Thyroid gland (tissue), 4 donors: ENCODE measurements at regions not wholly inside any gene's neighbourhood (a gene's known extent, or its start where the extent isn't known, plus 50 kb on each side); places are given as distances from the start of the nearest gene placed in this dataset.

ENCODE experiments used
- DNase-seq, 2 donors: peaks; one replicate each; pipeline ENCODE4 v3.0.0-alpha.2; 2019
- H3K27ac ChIP-seq, 3 donors: fragments of 200-600 bp; sonication (generic); 1 replicate in 2 of 3; 2 replicates in 1 of 3; pipeline ENCODE4 v1.5.1; 2016 to 2019; ENCODE audit warnings: mild to moderate bottlenecking in 1 of 3, moderate library complexity in 1 of 3
- H3K27me3 ChIP-seq: fragments of 200-600 bp; sonication (generic); one replicate; pipeline ENCODE4 v1.5.1; 2019
- H3K36me3 ChIP-seq, 2 donors: fragments of 200-600 bp; sonication (generic); one replicate each; pipeline ENCODE4 v1.5.1; 2016 to 2019
- H3K4me1 ChIP-seq, 2 donors: fragments of 200-600 bp; sonication (generic); one replicate each; pipeline ENCODE4 v1.5.1; 2017 to 2019
- H3K4me3 ChIP-seq, 3 donors: fragments of 200-600 bp; sonication (generic); replicated peaks in 1 of 3; 1 replicate in 2 of 3; 2 replicates in 1 of 3; pipeline ENCODE4 v1.5.1; 2016; ENCODE audit warnings: mild to moderate bottlenecking in 1 of 3
- H3K9me3 ChIP-seq: fragments of 200-600 bp; sonication (generic); one replicate; pipeline ENCODE4 v1.5.1; 2017
- POLR2A ChIP-seq, 2 donors: fragments of 450-650 bp; IDR thresholded peaks; one replicate each; pipeline ENCODE4 v1.6.1; 2017; ENCODE audit warnings: antibody characterized with exemption in 2 of 2, mild to moderate bottlenecking in 2 of 2, moderate library complexity in 1 of 2
- WGBS, 2 donors: methylation state at CpG; one replicate each; pipeline ENCODE4 v1.1.5; 2017; 5-methylcytosine and 5-hydroxymethylcytosine counted together
- intact Hi-C: fragments of 100-400 bp; cut with DNase I; formaldehyde crosslinking; loops from one replicate; pipeline ENCODE4 v1.15.1; 2023
- TF ChIP-seq, protein P1 (sequence below), 6 experiments: fragments of 200-600 bp in 3 of 6; fragments of 450-650 bp in 3 of 6; sonication (generic) in 3 of 6; IDR thresholded peaks; one replicate each; pipeline ENCODE4 v1.5.1; 2016 to 2019; ENCODE audit warnings: antibody characterized with exemption in 6 of 6, mild to moderate bottlenecking in 2 of 6, inconsistent platforms in 1 of 6, moderate library complexity in 1 of 6

DNA sequence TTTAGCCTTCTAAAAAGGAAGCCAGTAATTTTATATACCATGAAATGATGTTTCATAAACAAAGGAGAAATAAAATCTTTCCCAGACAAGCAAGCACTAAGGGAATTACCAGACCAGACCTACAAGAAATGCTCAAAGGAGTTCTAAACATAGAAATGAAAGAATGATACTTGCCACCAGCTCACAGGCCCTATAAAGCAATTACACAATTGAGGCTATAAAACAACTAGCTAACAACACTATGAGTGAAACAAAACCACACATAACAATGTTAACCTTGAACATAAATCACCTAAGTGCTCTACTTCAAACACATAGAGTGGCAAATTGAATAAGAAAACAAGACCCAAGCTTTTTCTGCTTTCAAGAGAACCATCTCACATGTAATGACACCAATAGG, 123.8 kb downstream of the BARHL2 start:
- intact Hi-C loops, result no loop called here
- Histone ChIP-seq H3K4me1 (no peaks in the 10 kb centered on the region), H3K36me3 (no peaks in the 10 kb centered on the region), H3K27ac (no peak overlapping the region), H3K9me3 (no peaks in the 10 kb centered on the region), H3K27me3 (no peaks in the 10 kb centered on the region), H3K4me3 (no peak overlapping the region)
- TF ChIP-seq POLR2A (IDR thresholded peaks at IDR 0.05), result no peak
- TF ChIP-seq, protein P1, sequence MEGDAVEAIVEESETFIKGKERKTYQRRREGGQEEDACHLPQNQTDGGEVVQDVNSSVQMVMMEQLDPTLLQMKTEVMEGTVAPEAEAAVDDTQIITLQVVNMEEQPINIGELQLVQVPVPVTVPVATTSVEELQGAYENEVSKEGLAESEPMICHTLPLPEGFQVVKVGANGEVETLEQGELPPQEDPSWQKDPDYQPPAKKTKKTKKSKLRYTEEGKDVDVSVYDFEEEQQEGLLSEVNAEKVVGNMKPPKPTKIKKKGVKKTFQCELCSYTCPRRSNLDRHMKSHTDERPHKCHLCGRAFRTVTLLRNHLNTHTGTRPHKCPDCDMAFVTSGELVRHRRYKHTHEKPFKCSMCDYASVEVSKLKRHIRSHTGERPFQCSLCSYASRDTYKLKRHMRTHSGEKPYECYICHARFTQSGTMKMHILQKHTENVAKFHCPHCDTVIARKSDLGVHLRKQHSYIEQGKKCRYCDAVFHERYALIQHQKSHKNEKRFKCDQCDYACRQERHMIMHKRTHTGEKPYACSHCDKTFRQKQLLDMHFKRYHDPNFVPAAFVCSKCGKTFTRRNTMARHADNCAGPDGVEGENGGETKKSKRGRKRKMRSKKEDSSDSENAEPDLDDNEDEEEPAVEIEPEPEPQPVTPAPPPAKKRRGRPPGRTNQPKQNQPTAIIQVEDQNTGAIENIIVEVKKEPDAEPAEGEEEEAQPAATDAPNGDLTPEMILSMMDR (IDR thresholded peaks at IDR 0.05), result no peak
- no peak for DNase-seq

DNA sequence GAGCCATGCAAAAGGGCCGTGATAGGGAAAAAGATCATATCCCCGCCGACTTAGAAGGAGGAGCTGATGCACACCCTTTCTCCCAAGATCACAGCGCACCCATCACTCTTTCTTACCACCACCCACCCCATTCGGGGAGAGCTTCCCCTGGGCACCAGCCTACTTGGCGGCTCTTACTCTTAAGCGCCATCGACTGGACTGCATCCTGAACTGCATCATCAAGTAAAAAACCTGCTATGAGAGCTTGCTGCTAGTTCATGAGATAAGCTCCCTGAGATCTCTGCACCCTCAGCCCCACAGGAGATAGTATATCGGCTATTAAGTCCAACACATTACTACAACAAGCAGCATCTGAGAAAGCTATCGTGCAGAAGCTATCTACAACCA, 125.1 kb downstream of the BARHL2 start:
- intact Hi-C loops, result no loop called here
- Histone ChIP-seq H3K36me3 (no peaks in the 10 kb centered on the region), H3K9me3 (no peaks in the 10 kb centered on the region), H3K4me3 (no peak overlapping the region), H3K27ac (no peak overlapping the region), H3K4me1 (no peaks in the 10 kb centered on the region), H3K27me3 (no peaks in the 10 kb centered on the region)
- 62 to 68% methylated on average over 10 of the region's 10 CpGs for WGBS, 2 donors
- DNase-seq, result no peak
- TF ChIP-seq POLR2A (IDR thresholded peaks at IDR 0.05), result no peak
- TF ChIP-seq, protein P1 (IDR thresholded peaks at IDR 0.05), result no peak

DNA sequence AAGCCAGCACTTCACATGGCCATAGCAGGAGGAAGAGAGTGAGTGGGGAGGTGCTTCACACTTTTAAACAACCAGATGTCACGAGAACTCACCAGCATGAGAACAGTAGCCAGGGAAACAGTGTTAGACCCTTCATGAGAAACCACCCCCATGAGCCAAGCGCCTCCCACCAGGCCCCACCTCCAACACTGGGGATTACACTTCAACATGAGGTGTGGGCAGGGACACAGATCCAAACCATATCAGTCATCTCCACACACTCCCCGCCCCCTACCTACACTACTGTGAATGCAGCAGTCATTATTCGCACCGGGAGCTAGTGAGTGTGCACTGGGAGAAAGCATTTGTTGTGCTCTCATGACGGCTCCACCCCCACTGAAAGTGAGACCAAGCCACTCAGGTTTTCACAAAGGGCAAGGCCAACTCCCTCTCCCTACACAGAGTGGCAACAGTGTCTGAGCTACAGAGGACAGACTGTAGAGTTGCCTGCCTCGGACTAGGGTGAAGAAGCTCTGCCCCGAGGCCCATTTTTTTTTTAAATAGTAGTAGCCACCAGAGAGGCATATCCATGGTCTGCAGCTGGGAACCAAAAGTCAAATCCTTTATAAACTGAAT, 125.6 kb downstream of the BARHL2 start:
- Histone ChIP-seq H3K9me3 (no peaks in the 10 kb centered on the region), H3K4me3 (no peak overlapping the region), H3K27me3 (no peaks in the 10 kb centered on the region), H3K27ac (no peak overlapping the region), H3K36me3 (no peaks in the 10 kb centered on the region), H3K4me1 (no peaks in the 10 kb centered on the region)
- intact Hi-C loops, result no loop called here
- 74 to 75% methylated on average over 5 to 6 of the region's 8 CpGs for WGBS, 2 donors
- DNase-seq, result no peak
- TF ChIP-seq, protein P1 (IDR thresholded peaks at IDR 0.05), result no peak
- no peak for TF ChIP-seq POLR2A (IDR thresholded peaks at IDR 0.05)

DNA sequence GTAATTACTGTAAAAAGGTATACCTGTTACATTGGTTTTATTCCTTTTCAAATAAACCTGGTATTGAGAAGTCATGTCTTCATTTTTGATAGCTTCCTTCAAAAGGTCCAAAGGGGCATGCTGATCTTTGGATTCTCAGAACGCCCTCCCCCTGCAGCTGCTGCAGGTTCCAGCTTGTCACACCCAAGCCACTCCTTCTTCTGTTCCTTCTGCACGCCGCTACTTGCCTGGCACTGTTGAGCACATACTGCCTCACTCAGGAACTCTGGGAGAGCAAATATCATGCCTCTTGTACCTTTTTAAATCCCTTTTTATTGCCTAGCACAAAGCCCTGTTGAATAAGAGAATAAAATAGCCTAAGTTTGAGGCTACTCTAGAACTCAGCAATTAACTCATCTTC, 136.9 kb downstream of the BARHL2 start:
- intact Hi-C loops, result no loop called here
- TF ChIP-seq, protein P1 (IDR thresholded peaks at IDR 0.05), result no peak
- TF ChIP-seq POLR2A (IDR thresholded peaks at IDR 0.05), result no peak
- no peaks in the 10 kb centered on the region for H3K27me3 ChIP-seq
- H3K36me3 ChIP-seq, result no peaks in the 10 kb centered on the region
- 76 to 77% methylated on average over 3 of the region's 3 CpGs for whole genome bisulfite sequencing, 2 donors
- no peak overlapping the region for H3K4me3 ChIP-seq
- DNase-seq, result no peak
- H3K27ac ChIP-seq, result no peak overlapping the region
- no peaks in the 10 kb centered on the region for H3K4me1 ChIP-seq
- no peaks in the 10 kb centered on the region for H3K9me3 ChIP-seq

DNA sequence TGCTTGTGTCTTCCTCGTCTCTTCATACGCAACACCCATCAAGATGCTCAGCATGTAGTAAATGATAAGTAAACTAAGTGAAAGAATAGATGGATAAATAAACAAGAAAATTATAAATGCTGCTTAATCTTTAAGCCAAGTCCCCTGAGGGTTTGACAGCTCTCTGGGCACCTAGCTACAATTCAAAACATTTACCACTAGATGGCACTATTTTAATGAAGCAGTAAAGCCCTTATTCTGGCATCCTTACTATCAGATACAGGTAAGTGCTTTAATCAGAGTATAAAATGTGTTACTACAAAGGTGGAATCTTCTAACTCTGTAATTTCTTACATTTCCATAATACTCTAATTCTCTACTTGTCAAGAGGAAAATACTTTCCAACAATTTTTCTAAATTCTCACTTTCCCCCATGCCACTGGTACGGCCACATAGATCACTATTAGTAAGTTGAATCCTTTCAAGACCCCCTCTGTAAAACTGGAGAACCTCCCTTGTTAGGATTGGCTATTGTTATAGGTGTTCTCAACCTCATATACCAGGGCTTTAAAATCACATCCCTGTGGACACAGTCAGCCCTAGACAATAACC, 137.8 kb downstream of the BARHL2 start:
- Histone ChIP-seq H3K9me3 (no peaks in the 10 kb centered on the region), H3K27ac (no peak overlapping the region), H3K36me3 (no peaks in the 10 kb centered on the region), H3K27me3 (no peaks in the 10 kb centered on the region), H3K4me1 (no peaks in the 10 kb centered on the region), H3K4me3 (no peak overlapping the region)
- TF ChIP-seq, protein P1 (IDR thresholded peaks at IDR 0.05), result peak in 3 of 6 experiments; percentile 46 to 69 (median 57)
- no peak for TF ChIP-seq POLR2A (IDR thresholded peaks at IDR 0.05)
- no peak for DNase-seq
- 49 to 55% methylated on average over 3 of the region's 3 CpGs for WGBS, 2 donors
- intact Hi-C loops, result no loop called here
